ENCODE measurements at regions not wholly inside any gene's neighbourhood (a gene's known extent, or its start where the extent isn't known, plus 50 kb on each side); places are given as distances from the start of the nearest gene placed in this dataset.

GRCh38 chr13:60945396-60945795 lies 470.3 kb downstream of the PCDH20 start:
- TF ChIP-seq CTCF (IDR thresholded peaks at IDR 0.05) (no peak), POLR2A (IDR thresholded peaks at IDR 0.05) (no peak)

All from esophagus squamous epithelium (tissue), 4 donors.